Right kidney (tissue), 1 donor: ENCODE measurements at regions not wholly inside any gene's neighbourhood (a gene's known extent, or its start where the extent isn't known, plus 50 kb on each side); places are given as distances from the start of the nearest gene placed in this dataset.

ENCODE experiments used
- DNase-seq: peaks from one replicate; pipeline ENCODE4 v3.0.0-alpha.2; 2016

DNA sequence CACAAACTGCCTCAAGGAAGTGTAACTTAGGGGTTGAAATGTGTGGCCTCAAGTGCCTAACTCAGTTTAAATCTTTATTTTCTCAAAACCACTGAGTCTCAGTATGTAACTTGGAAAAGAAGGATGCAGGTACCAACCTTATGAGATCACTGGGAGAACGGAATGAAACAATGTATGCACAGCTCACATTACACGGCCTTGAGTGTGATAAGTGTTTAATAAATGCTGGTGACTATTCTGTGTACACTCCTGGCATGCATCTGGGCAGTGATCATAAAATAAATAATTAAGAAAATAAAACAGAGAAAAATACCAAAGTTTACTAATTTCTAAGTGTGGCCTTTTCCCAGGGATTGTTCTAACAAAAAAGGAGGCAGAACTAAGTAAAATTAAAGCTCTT lies 974.5 kb upstream of the FLRT2 start:
- no peak for DNase-seq

DNA sequence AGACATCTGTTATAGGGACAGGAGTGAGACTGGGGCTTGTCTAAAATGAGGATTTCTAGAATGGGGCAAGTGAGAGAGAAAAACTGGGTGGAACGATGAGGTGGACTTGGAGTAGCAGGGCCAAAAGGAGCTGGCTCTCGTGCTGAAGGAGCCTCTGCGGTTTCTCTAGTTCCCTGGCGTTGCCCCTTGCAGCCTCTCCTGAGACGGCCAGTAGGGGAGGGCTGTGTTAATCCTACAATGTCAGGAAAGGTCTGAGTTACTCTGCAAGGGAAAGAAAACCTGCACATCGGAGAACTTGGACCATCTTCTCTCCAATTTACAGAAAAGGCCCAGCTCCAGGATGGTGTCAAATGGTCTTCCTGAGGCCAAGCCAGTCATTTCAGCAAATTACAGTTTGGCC lies 963.8 kb upstream of the FLRT2 start:
- DNase-seq = no peak

DNA sequence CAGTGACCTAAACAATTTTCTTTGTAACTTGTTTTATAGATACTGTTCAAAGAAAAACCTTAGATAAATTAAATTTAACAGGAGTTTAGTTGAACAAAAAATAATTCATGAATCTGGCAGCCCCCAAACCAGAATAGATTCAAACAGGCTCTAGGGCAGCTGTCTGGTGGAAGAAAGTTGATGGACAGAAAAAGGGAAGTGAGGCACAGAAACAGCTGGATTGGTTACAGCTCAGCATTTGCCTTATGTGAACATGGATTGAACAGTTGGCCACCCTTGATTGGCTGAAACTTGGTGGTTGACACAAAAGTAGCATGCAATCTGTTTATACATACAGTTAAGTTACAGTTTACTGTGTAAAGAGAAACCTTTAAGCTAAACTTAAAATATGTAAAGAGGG lies 954.3 kb upstream of the FLRT2 start:
- no peak for DNase-seq

DNA sequence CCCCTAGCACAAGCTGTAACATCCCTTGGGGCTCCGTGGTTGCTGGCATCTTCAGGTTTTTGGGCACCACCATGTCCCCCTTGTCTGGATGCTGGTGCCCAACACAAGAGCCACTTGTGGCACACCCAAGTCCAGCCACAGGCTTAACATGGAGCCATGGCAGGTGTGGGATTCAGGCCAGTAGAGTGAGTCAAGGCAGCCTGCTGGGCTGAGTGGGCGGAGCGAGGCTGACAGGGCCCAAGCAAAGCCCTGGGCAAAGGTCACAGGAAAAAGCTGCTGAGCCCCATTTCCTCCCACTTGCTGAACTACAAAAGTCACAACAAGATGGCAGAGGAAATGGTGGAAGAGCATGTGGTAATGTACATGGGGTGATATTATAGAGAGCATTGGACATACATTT lies 950.7 kb upstream of the FLRT2 start:
- no peak for DNase-seq

DNA sequence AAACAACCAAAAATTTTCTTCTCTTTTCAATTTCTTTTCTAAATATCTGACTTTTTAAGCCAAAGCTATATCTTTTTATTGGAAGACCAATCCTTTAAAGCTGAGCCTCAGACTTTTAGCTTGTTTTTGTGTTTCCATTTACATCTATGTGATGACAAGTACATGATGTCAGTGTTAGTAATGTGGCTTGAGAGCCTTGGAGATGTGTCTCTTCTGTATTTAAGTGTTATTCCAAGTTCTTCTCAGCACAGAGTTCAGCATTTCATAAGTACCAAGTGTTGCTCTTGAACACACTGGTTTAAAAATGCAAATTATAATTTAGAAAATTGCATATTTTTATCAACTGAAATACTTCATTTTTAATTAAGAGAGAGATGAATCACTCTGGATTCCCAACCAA lies 948.9 kb upstream of the FLRT2 start:
- no peak for DNase-seq

DNA sequence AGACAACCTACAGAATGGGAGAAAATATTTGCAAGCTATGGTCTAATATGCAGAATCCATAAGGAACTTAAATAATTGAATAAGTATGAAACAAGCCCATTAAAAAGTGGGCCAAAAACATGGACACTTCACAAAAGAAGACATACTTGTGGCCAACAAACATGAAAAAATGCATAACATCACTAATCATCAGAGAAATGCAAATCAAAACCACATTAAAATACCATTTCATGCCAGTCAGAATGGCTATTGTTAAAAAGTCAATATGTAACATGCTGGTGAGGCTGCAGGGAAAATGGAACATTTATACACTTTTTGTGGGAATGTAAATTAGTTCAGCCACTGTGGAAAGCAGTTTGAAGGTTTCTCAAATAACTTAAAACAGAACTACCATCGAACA lies 945.4 kb upstream of the FLRT2 start:
- no peak for DNase-seq

DNA sequence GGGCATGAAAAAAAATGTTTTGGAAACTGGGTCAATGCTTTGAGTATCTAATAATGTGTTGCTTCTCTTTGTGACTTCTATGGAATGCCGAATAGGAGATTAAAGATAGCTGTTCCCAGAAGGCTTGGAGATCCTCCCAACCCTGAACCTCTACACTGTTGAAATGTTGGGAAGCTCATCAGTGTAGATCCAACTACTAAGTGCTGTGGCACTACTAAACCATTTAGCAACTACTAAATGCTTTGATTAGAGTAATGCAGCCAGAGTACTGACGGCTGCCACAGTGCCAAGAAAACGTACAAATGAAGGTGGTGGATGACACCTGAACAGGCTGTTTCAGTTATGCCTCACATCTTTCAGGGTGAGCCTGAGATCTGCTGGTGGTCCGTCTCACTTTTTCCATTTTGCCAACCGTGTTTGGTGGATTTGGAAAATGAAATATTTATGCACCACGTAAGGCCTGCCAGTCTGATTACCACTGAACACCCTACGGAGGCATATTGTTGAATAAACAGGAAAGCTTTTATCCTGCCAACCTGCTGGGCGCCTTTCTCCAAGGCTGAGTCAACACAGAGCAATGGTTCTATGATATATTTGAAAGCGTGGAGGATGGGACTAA lies 938.0 kb upstream of the FLRT2 start:
- no peak for DNase-seq

DNA sequence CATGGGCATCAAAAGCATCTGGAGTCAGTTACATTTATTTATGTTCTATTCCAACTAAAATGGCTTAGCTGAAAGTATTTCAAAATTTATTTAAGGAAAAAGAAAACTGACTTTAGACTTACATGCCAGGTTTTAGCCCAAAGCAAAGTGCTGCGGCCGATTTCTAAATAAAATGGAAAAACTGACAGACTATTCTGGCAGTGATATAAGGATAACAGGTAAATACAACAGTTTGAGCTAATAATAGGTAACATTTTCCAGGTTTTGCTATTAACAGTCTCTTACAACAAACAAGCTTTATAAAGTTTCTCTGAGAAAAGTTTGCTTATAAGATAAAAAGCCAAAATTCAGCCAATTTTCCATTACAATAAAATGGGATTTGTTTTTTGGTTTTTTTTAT lies 937.2 kb upstream of the FLRT2 start:
- DNase-seq = no peak

DNA sequence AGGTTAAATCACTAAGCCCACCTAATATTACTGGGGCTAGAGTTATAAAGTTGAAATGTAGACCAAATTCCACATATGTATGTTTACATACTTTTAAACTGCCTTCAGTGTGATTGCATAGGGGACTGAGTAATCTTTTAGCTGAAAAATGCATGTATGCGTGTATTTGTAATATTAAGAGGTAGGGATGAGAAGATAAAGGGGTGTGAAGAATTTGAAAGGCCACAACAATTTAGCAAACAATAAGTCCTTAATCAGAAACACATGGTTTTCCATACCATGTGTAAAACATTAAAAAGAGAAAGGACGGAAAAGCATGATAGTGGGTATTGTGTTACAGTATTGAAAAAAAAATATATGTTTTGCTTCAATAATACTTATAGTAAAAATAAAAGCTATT lies 919.9 kb upstream of the FLRT2 start:
- DNase-seq = no peak

DNA sequence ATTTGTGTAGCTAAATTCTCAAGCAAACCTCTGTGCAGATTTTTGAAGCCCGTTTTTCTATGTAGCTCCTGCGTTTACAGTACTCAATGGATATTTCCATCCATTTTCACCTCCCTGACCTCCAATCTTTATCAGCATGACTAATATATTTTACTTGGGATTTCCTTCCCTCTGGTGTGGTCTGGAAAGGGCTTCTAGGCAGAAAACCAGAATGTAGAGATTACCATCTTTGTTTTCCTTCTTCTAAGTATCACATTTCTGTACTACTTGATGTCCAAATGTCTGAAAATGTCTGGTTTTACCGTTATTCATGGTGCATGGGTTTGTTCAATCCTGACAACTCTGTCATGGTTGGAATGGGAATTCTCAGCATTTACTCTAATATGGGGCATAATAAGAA lies 907.6 kb upstream of the FLRT2 start:
- DNase-seq = no peak

DNA sequence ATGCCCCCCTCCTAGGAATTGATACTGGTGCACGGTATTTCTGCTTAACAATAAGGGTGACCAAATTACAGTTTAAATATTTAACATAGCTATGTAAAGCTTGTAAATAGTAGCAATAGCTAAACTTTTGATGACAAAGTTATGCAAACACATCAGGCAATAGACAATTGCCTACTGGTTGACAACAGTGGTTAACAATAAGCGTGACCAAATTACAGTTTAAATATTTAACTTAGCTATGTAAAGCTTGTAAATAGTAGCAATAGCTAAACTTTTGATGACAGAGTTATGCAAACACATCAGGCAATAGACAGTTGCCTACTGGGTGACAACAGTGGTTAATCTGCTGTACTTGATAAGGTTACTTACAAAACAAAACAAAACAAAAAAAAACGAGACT lies 886.5 kb upstream of the FLRT2 start:
- DNase-seq = no peak

DNA sequence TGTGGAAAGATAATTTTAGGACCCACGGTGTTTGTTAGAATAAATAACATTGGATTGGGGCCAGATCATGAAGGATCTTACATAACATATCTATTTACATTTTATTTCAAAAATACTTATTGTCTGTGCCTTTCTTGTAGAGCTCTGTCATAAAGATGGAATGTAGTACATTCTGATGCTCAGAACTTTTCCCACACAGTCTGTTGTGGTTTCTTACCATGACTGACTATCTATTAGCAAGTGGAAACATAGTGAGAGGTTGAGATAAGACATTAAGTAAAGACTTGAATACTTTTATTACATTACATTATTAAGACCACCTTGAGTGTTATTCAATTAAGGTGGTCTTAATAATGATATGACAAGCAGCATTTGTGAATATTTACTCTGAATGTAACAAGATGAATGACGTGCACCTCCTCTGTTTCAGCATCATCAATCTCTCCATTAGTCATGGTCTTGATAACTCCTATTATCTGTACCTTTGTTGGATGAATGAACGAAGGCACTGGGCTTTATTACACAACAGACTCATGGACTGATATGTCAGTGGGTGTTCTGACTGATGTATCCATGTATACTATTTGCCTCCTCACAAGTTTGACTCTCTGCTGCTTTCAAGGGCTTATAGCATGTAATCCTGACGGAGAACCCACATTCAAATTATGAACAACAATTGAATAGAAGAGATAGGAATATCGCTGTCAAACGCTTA lies 883.0 kb upstream of the FLRT2 start:
- no peak for DNase-seq

DNA sequence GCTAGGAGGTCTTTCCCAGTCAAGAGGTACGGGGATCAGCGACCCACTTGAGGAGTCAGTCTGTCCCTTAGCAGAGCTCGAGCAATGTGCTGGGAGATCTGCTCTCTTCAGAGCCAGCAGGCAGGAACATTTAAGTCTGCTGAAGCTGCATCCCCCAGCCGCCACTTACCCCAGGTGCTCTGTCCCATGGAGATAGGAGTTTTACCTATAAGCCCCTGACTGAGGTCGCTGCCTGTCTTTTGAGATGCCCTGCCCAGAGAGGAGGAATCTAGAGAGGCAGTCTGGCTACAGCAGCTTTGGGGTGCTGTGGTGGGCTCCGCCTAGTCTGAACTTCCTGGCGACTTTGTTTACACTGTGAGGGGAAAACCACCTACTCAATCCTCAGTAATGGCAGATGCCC lies 874.9 kb upstream of the FLRT2 start:
- no peak for DNase-seq

DNA sequence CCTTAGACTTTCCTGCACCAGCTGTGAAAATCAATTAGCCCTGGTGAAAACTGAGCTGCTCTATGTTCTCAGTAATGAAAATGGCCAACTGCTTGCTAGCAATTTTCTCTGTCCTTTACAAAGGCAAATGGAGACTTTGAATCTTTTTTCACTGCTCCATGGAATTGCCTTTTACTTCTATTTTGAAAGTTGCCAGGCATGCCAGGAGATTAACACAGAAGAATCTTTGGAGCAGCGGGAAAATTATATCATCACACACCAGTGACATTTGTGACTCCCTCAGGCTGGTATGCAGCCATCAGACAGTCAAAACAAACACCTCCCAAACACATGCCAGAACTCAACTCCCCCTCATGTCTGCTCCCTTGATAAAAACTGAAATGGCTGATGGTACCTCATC lies 872.0 kb upstream of the FLRT2 start:
- DNase-seq = peak; percentile 17

DNA sequence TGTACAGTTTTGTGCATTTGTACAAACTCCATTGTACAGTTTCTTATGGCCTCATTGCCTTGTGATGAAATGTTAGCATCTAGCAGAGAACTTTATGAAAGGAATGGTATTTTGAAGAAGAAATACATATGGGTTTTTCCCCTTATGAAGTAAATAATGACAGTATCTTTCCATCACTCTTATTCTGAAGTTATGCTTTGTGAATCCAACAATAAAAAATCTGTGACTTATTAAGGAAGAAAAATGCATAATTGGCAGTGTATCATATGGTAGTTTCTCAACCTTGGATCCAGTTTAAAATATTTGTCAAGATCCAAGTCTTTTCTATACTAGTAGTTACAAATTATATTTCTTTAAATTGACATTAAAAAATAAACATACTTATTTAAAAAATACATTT lies 859.1 kb upstream of the FLRT2 start:
- no peak for DNase-seq

DNA sequence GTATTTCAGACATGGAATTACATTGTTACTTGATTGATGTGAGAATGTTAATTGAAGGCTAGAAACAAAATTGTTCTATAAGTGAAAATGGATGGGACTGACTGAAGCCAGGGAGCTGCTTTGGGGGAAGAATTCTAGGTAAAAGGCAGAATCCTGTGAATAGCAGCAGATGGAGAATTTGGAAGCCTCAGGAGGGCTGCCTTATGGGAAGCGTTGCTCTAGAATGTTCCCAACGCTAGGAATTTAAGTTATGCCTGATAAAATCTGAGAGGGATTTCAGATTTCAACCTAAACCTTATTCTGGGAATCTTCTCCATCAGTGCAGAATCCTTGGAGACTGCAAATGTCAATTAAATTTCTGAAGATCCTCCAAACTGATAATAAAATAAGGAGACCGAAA lies 858.2 kb upstream of the FLRT2 start:
- no peak for DNase-seq

DNA sequence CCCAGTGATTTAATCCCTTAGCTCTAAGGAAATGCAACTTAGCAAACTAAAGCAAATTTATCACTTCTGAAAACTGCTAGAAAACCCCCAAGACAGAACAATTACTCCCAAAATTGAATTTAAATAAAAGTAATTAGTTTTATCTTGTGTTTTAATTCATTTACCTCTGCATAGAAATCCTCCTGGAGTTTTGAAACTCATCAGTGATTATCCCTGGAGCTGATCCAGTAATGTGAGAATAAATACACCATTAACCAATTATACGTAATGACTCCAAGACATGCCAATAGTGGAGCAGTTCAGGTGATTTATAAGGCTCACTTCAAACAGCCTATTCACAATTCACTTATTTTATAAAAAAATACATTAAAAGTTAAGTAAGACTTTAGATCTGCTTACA lies 855.3 kb upstream of the FLRT2 start:
- no peak for DNase-seq

DNA sequence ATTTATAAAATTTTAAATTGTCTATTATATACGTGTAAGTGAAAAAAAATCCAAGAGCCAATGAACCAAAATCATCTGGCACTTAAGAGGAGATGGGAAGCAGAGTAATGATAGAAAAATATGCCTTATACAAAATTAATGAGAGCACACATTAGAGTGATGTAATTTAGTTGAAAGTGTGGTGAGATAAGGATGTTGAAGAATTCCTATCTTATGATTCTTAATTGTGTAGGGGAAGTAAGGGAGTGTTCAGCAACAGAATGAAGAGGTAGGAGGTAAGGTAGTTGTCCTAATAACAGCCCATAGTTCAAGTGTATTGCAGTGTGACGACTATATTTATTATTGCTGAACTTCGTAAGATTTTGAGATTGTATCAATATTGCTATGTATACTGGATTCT lies 843.4 kb upstream of the FLRT2 start:
- DNase-seq = no peak

DNA sequence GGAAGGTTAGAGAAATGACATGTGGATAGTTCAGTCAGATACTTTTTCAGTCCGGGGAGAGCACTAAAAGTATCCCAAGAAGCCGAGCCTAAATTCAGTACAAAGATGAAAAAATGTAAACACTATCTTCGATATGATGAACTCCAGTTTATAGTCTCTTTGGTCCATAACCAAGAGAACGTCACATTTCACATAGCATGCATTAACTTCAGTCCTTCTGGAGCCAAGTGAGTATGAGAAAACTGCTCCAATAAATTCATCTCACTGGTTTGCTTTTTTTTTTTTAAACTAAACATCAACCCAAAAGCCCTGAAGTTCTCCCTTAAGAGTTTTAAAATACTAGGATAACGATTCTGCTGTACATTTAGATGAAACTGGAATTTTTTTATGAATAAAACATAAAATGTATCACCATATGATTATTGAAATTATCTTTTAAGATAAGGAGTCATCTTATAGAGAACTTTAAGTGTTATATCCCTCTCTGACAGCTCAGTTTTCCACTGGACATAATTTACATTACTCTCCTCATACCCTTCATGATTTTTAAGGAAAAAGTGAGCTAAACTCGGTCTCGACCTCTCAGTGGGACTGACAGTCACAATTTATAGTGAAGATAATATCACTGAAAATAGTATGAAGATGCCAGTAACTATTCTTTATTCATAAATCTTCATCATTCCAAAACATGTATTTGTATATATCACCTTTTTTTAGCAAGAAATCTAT lies 841.5 kb upstream of the FLRT2 start:
- DNase-seq = no peak

DNA sequence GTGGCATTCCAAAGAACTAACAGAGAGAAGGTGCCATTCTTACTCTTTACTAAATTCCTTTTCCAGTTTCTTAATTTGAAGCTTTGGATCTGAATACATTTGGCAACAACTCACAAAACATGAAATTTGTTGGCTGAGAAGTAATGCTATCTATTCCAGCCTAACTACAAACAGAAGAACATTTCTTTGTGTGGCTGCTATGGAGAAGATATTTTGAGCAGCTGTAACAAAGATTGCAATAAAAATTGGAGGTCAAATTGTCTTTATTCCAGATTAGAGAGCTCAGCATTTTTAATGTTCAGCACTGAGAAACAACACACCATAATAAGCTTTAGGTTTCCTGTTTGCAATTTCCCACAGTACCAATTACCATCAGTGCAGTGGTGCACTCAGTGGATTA lies 835.8 kb upstream of the FLRT2 start:
- no peak for DNase-seq

DNA sequence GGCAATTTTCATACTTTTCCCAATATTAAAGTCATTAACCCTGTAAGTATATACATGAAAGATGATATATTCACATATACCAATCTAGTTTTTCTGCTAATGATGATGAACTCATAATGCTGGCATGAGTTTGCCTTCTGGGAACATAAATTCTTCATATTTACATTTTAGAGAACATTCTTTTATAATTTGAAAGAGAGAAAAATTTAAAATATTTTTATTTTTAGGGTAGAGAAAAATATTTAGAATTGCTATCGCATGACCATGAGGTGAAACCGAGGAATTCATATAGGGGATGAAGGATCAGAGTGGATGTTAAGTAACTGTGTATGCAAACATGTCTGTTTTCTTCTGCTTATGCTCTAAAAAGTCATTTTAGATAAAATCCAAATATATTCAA lies 825.3 kb upstream of the FLRT2 start:
- DNase-seq = no peak

DNA sequence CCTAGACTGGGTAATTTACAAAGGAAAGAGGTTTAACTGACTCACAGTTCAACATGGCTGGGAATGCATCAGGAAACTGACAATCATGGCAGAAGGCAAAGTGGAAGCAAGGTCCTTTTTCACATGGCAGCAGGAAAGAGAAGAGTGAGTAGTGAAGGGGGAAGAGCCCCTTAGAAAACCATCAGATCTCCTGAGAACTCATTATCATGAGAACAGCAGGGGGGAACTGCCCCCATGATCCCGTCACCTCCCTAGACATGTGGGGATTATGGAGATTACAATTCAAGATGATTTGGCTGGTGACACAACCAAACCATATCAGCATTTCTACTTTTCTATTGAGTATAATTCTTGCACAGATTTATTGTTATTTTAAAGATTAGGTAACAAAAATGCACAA lies 822.1 kb upstream of the FLRT2 start:
- DNase-seq = no peak

DNA sequence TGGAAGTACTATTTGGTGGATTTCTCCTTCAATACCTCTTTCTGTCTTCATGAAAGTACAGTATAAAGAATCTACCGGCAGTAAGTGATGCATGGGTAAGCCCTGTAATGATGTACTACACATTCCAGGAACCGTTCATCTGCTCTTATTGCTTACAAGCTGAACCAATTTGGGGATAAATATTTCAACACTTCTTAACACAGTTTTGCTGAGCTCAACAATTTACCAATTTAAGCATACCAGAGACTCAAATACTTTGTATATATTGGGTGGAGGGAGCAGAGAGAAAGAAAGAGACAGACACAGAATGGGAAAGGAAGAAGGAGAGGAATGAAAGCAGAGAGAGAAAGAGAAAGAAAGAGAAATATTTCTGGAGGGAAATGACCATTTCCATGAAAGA lies 821.1 kb upstream of the FLRT2 start:
- no peak for DNase-seq

DNA sequence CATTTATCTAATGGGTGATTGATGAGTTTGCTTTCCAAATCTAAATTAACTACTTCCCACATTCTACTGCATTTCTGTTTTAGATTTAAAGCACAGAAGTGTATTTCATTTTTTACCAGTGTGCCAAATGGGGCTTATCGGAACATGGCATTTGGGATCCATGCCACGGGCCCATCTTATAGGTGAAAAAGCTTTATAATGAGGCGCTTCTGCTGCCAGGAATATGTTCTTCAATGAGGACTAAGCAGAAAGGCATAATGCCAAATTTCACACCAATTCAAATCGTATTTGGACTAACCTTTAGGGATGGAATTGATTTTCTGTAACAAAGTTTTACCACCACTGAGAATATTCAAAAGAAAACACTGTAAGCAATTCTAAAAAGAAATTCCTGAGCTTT lies 803.5 kb upstream of the FLRT2 start:
- no peak for DNase-seq
